ENCODE measurements at regions not wholly inside any gene's neighbourhood (a gene's known extent, or its start where the extent isn't known, plus 50 kb on each side); places are given as distances from the start of the nearest gene placed in this dataset.

DNA sequence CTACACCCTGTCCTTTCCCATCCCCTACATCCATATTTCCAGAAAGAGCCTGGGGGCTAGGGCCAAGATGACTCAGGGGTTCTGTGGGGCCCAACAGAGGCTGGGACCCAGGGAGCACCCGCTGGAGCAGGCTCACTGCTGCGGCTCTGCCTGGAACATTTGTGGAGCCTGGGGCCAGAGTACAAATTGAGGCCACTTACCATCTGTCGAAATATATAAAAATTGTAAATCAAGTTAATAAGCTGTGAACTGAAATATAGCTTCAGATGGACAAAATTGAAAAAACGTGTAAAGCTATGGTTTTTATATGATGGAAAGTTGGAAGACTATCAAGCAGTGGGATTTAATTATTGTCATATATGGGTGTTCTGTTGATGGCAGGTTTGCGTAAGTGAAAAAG is 82.9 kb upstream of the ATXN1 start:
- H3K36me3 ChIP-seq (ENCODE audit: control insufficient read depth, insufficient read depth, low read length), result no peaks in the 10 kb centered on the region
- no peak overlapping the region for H3K27ac ChIP-seq (ENCODE audit: low read length)
- H3K4me1 ChIP-seq (ENCODE audit: control insufficient read depth, insufficient read depth, low read length), result no peaks in the 10 kb centered on the region
- H3K4me3 ChIP-seq (ENCODE audit: low read length), result no peak overlapping the region
- no peak for DNase-seq (ENCODE audit: low read depth, low spot score)
- H3K9me3 ChIP-seq (ENCODE audit: control insufficient read depth, insufficient read depth, low read length), result no peaks in the 10 kb centered on the region
- 100% methylated on average over 1 of the region's 5 CpGs for WGBS (ENCODE audit: insufficient coverage, insufficient read length)
- H3K27me3 ChIP-seq (ENCODE audit: control insufficient read depth, insufficient read depth, low read length), result no peaks in the 10 kb centered on the region

GRCh38 chr6:16842676-16843075 is 81.4 kb upstream of the ATXN1 start:
- no peaks in the 10 kb centered on the region for H3K9me3 ChIP-seq (ENCODE audit: control insufficient read depth, insufficient read depth, low read length)
- WGBS (ENCODE audit: insufficient coverage, insufficient read length), result no CpG with 5 or more reads among the region's 4 CpGs
- H3K36me3 ChIP-seq (ENCODE audit: control insufficient read depth, insufficient read depth, low read length), result no peaks in the 10 kb centered on the region

DNA sequence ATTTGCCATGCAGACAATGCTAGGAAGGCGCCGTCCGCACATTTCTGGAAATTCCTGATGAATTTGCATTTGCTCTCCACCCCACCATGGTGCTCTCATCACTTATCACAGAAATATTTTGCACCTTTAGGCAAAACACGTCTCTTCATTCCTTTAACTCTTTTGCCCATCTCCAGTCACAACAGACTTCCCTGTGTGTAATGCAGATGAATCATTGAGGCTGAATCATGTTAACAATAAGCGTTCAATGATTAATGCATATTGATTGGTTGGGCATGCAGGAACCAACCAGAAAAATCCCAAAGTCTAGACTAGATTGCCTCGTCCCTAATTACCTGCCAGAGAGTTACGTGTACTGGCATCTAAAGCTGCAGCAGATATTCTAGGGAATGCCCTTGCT is 80.0 kb upstream of the ATXN1 start:
- no peak for DNase-seq (ENCODE audit: low read depth, low spot score)
- no peaks in the 10 kb centered on the region for H3K4me1 ChIP-seq (ENCODE audit: control insufficient read depth, insufficient read depth, low read length)
- no peaks in the 10 kb centered on the region for H3K9me3 ChIP-seq (ENCODE audit: control insufficient read depth, insufficient read depth, low read length)
- H3K4me3 ChIP-seq (ENCODE audit: low read length), result no peak overlapping the region
- H3K36me3 ChIP-seq (ENCODE audit: control insufficient read depth, insufficient read depth, low read length), result no peaks in the 10 kb centered on the region
- no peaks in the 10 kb centered on the region for H3K27me3 ChIP-seq (ENCODE audit: control insufficient read depth, insufficient read depth, low read length)
- no peak overlapping the region for H3K27ac ChIP-seq (ENCODE audit: low read length)
- no CpG with 5 or more reads among the region's 7 CpGs for WGBS (ENCODE audit: insufficient coverage, insufficient read length)

More at GRCh38 chr6:16842676-16843075, 81.4 kb upstream of the ATXN1 start:
- H3K27ac ChIP-seq (ENCODE audit: low read length), result no peak overlapping the region
- no peaks in the 10 kb centered on the region for H3K27me3 ChIP-seq (ENCODE audit: control insufficient read depth, insufficient read depth, low read length)
- H3K4me1 ChIP-seq (ENCODE audit: control insufficient read depth, insufficient read depth, low read length), result no peaks in the 10 kb centered on the region
- no peak overlapping the region for H3K4me3 ChIP-seq (ENCODE audit: low read length)
- DNase-seq (ENCODE audit: low read depth, low spot score), result no peak

GRCh38 chr6:16840725-16841124 is 79.5 kb upstream of the ATXN1 start:
- Histone ChIP-seq H3K9me3 (ENCODE audit: control insufficient read depth, insufficient read depth, low read length) (no peaks in the 10 kb centered on the region), H3K4me1 (ENCODE audit: control insufficient read depth, insufficient read depth, low read length) (no peaks in the 10 kb centered on the region), H3K27ac (ENCODE audit: low read length) (no peak overlapping the region), H3K27me3 (ENCODE audit: control insufficient read depth, insufficient read depth, low read length) (no peaks in the 10 kb centered on the region), H3K36me3 (ENCODE audit: control insufficient read depth, insufficient read depth, low read length) (no peaks in the 10 kb centered on the region), H3K4me3 (ENCODE audit: low read length) (no peak overlapping the region)
- no peak for DNase-seq (ENCODE audit: low read depth, low spot score)
- no CpG with 5 or more reads among the region's 2 CpGs for WGBS (ENCODE audit: insufficient coverage, insufficient read length)

DNA sequence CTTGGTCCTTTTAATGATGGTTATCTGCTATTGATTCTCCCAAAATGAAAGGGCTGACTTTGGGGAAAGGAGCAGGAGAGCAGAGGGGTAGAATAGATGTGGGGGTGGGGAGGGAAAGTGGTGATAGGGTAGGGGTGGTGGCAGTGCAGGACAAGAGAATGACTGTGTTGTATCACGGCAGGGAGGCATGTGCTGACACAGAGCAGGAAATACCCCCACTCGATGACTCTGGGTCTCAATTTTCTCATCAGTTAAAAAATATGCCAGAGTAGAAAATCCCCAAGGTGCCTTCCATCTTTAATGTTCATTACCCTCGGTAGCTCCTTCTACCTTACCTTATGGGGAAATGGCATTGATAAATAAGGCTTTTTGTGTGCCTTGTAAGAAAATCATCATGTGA is 79.0 kb upstream of the ATXN1 start:
- H3K27me3 ChIP-seq (ENCODE audit: control insufficient read depth, insufficient read depth, low read length), result no peaks in the 10 kb centered on the region
- no peaks in the 10 kb centered on the region for H3K9me3 ChIP-seq (ENCODE audit: control insufficient read depth, insufficient read depth, low read length)
- DNase-seq (ENCODE audit: low read depth, low spot score), result no peak
- H3K27ac ChIP-seq (ENCODE audit: low read length), result no peak overlapping the region
- no peaks in the 10 kb centered on the region for H3K36me3 ChIP-seq (ENCODE audit: control insufficient read depth, insufficient read depth, low read length)
- H3K4me3 ChIP-seq (ENCODE audit: low read length), result no peak overlapping the region
- H3K4me1 ChIP-seq (ENCODE audit: control insufficient read depth, insufficient read depth, low read length), result no peaks in the 10 kb centered on the region
- WGBS (ENCODE audit: insufficient coverage, insufficient read length), result no CpG with 5 or more reads among the region's 3 CpGs

- no peak overlapping the region for H3K4me3 ChIP-seq (ENCODE audit: low read length)
- no CpG with 5 or more reads among the region's 2 CpGs for WGBS (ENCODE audit: insufficient coverage, insufficient read length)
- H3K27me3 ChIP-seq (ENCODE audit: control insufficient read depth, insufficient read depth, low read length), result no peaks in the 10 kb centered on the region
- no peak for DNase-seq (ENCODE audit: low read depth, low spot score)
- no peaks in the 10 kb centered on the region for H3K36me3 ChIP-seq (ENCODE audit: control insufficient read depth, insufficient read depth, low read length)
- no peaks in the 10 kb centered on the region for H3K4me1 ChIP-seq (ENCODE audit: control insufficient read depth, insufficient read depth, low read length)
- H3K27ac ChIP-seq (ENCODE audit: low read length), result no peak overlapping the region
- H3K9me3 ChIP-seq (ENCODE audit: control insufficient read depth, insufficient read depth, low read length), result no peaks in the 10 kb centered on the region
Measured at GRCh38 chr6:16839631-16840179, 78.4 kb upstream of the ATXN1 start.

DNA sequence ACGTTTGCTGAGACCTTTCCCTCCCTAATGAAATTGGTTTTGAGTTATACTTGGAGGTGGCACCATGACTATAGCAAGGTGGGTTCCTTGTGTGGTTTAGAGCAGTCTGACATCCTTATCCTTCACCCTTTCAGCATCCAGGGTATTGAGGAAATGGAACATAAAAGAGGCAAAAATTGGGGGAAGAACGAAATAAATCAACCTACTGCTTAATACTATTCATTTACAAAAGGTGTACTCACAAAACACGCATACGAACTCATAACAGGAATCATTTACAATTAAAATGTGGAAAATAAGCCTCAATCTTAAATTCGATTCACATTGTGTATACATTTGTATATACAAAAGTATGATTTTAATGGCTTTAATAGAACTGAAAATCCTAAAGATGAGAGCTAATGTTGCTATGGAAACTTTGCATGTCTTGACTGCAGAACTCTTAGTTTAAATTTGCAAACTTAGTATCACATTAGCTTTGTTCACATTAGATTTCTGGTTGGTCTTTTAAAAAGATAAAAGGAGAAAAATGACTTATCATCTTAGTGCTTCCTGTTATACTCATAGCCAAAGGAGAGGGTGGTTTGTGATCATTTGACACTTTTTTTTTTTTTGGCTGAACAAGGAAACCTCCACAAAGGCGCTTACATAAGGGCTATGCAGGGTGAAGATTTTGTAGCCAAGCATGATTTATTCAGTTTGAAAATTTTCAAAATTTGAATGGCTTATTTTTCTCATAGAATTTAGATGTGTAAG is 76.1 kb upstream of the ATXN1 start:
- no peaks in the 10 kb centered on the region for H3K36me3 ChIP-seq (ENCODE audit: control insufficient read depth, insufficient read depth, low read length)
- H3K27me3 ChIP-seq (ENCODE audit: control insufficient read depth, insufficient read depth, low read length), result no peaks in the 10 kb centered on the region
- no peak overlapping the region for H3K4me3 ChIP-seq (ENCODE audit: low read length)
- WGBS (ENCODE audit: insufficient coverage, insufficient read length), result no CpG with 5 or more reads among the region's 6 CpGs
- no peaks in the 10 kb centered on the region for H3K9me3 ChIP-seq (ENCODE audit: control insufficient read depth, insufficient read depth, low read length)
- H3K27ac ChIP-seq (ENCODE audit: low read length), result no peak overlapping the region
- DNase-seq (ENCODE audit: low read depth, low spot score), result no peak
- H3K4me1 ChIP-seq (ENCODE audit: control insufficient read depth, insufficient read depth, low read length), result no peaks in the 10 kb centered on the region

DNA sequence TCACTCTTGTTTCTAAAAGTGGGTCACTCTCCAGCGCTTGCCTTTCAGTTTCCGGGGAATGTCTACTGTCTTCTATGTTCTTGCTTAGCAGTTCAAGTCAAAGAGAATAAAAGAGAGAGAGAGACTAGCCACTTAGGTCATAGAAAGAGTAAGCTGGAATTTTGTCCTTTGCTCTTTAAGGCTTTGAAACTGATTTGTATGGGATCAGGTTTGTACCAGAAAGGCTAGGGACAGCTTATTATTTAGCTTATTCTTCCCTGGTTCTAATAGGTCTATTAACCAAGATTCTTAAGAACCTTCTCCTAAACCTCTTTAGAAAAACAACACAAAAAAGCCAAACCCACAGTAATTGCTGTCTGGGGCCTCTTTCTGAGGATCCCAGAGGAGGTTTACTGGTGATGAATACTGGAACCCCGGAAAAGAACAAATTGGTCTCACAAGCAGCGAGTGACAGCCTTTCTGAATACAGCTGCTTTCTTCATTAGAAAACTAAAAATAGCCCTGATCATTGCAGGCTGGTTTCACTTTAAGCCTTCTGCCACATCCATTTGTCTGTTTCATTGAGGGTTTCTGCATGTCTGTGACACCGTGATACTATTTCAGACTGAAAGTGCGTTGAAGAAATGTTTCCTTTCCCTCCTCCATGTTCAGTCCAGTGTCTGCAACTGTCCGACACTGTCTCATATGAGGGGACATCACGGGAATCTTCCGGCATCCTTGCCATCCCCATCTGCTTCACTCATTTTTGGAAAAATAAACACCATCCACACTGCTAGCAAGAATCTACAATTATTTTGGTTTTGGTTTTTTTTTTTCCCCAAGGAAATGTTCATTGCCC is 75.1 kb upstream of the ATXN1 start:
- no CpG with 5 or more reads among the region's 9 CpGs for WGBS (ENCODE audit: insufficient coverage, insufficient read length)
- no peak overlapping the region for H3K4me3 ChIP-seq (ENCODE audit: low read length)
- DNase-seq (ENCODE audit: low read depth, low spot score), result no peak

GRCh38 chr6:16834242-16834641 is 73.0 kb upstream of the ATXN1 start:
- no CpG with 5 or more reads among the region's 3 CpGs for WGBS (ENCODE audit: insufficient coverage, insufficient read length)
- no peaks in the 10 kb centered on the region for H3K27me3 ChIP-seq (ENCODE audit: control insufficient read depth, insufficient read depth, low read length)
- no peaks in the 10 kb centered on the region for H3K9me3 ChIP-seq (ENCODE audit: control insufficient read depth, insufficient read depth, low read length)
- DNase-seq (ENCODE audit: low read depth, low spot score), result no peak
- H3K4me3 ChIP-seq (ENCODE audit: low read length), result no peak overlapping the region
- no peak overlapping the region for H3K27ac ChIP-seq (ENCODE audit: low read length)
- no peaks in the 10 kb centered on the region for H3K36me3 ChIP-seq (ENCODE audit: control insufficient read depth, insufficient read depth, low read length)
- no peaks in the 10 kb centered on the region for H3K4me1 ChIP-seq (ENCODE audit: control insufficient read depth, insufficient read depth, low read length)

More for the DNA sequence above, 75.1 kb upstream of the ATXN1 start:
- Histone ChIP-seq H3K9me3 (ENCODE audit: control insufficient read depth, insufficient read depth, low read length) (no peaks in the 10 kb centered on the region), H3K27ac (ENCODE audit: low read length) (no peak overlapping the region), H3K27me3 (ENCODE audit: control insufficient read depth, insufficient read depth, low read length) (no peaks in the 10 kb centered on the region), H3K4me1 (ENCODE audit: control insufficient read depth, insufficient read depth, low read length) (no peaks in the 10 kb centered on the region), H3K36me3 (ENCODE audit: control insufficient read depth, insufficient read depth, low read length) (no peaks in the 10 kb centered on the region)

DNA sequence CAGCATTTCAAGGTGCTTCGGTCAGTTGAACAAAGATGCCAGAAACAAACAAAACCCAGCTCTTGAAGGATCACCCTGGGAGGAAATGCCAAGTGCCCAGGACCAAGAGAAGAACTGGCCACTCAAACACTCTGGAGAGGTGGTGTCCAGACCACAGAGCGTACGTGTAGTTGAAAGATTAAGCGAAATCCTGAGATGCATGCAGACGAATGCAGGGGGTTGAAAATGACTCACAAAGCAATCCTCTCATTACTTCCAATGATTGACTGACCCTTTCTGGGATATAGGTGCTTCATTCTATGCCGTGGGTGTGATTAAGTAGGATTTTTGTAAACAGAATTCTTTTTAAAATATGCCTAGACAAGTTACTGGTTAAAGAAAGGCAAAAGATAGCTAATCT is 71.5 kb upstream of the ATXN1 start:
- Histone ChIP-seq H3K4me1 (ENCODE audit: control insufficient read depth, insufficient read depth, low read length) (no peaks in the 10 kb centered on the region), H3K27ac (ENCODE audit: low read length) (no peak overlapping the region), H3K36me3 (ENCODE audit: control insufficient read depth, insufficient read depth, low read length) (no peaks in the 10 kb centered on the region), H3K9me3 (ENCODE audit: control insufficient read depth, insufficient read depth, low read length) (no peaks in the 10 kb centered on the region), H3K27me3 (ENCODE audit: control insufficient read depth, insufficient read depth, low read length) (no peaks in the 10 kb centered on the region), H3K4me3 (ENCODE audit: low read length) (no peak overlapping the region)
- WGBS (ENCODE audit: insufficient coverage, insufficient read length), result no CpG with 5 or more reads among the region's 6 CpGs
- no peak for DNase-seq (ENCODE audit: low read depth, low spot score)
